HEK293 (cell line): ENCODE measurements at regions not wholly inside any gene's neighbourhood (a gene's known extent, or its start where the extent isn't known, plus 50 kb on each side); places are given as distances from the start of the nearest gene placed in this dataset.
A peak's percentile ranks its signal among the peaks of the same experiment; 100 is the strongest.

Experiments
- CTCF ChIA-PET: fragments of 350-600 bp; formaldehyde crosslinking; extraction: SDS; loops from one replicate; lab custom pipeline; 2021; ENCODE audit warnings: antibody characterized with exemption; lab: Yijun Ruan, JAX
- POLR2A ChIA-PET: fragments of 300-600 bp; formaldehyde crosslinking; extraction: SDS; loops from one replicate; lab custom pipeline; 2020; ENCODE audit warnings: antibody characterized with exemption, inconsistent platforms; lab: Yijun Ruan, JAX
- H3K27ac ChIP-seq: fragments of 200-500 bp; sonication (Bioruptor generic); 2 replicates; pipeline ENCODE4 v1.5.1; 2014; ENCODE audit warnings: low read depth, low read length, control low read depth, inconsistent platforms; ENCODE audit errors: extremely low read depth
- H3K36me3 ChIP-seq, 2 experiments: fragments of 200-500 bp in 1 of 2; sonication (Bioruptor generic) in 1 of 2; 1 replicate in 1 of 2; 2 replicates in 1 of 2; pipeline ENCODE4 v1.5.1; 2014 to 2017; ENCODE audit warnings: inconsistent platforms in 2 of 2, low read length in 2 of 2; ENCODE audit not compliant: control insufficient read depth in 2 of 2, insufficient read depth in 1 of 2
- H3K4me1 ChIP-seq: fragments of 200-500 bp; sonication (Bioruptor generic); 2 replicates; pipeline ENCODE4 v1.5.1; 2014; ENCODE audit warnings: mild to moderate bottlenecking, low read length, inconsistent platforms; ENCODE audit not compliant: control insufficient read depth, insufficient read depth
- H3K4me3 ChIP-seq: 2 replicates; pipeline ENCODE4 v1.5.1; 2011; ENCODE audit warnings: low read depth, mild to moderate bottlenecking, control low read depth, low read length, moderate library complexity
- H3K9me3 ChIP-seq: fragments of 200-500 bp; sonication (Bioruptor generic); 2 replicates; pipeline ENCODE4 v1.5.1; 2014; ENCODE audit warnings: low read depth, low read length, inconsistent platforms; ENCODE audit not compliant: control insufficient read depth, insufficient read depth
- BCL11A ChIP-seq: fragments of 450-650 bp; formaldehyde crosslinking; IDR thresholded peaks from 2 replicates; pipeline ENCODE4 v1.5.1; 2016; ENCODE audit warnings: low read depth, missing biosample characterization, missing genetic modification characterization
- CTCF ChIP-seq: fragments of 450-650 bp; formaldehyde crosslinking; IDR thresholded peaks from 2 replicates; pipeline ENCODE4 v1.5.1; 2016; ENCODE audit warnings: missing biosample characterization, missing genetic modification characterization
- EGR2 ChIP-seq: fragments of 450-650 bp; formaldehyde crosslinking; IDR thresholded peaks from 2 replicates; pipeline ENCODE4 v1.5.1; 2016; ENCODE audit warnings: low read depth, missing biosample characterization, missing genetic modification characterization
- KLF16 ChIP-seq: fragments of 450-650 bp; formaldehyde crosslinking; IDR thresholded peaks from 2 replicates; pipeline ENCODE4 v1.5.1; 2017; ENCODE audit warnings: missing biosample characterization, missing genetic modification characterization
- PBX3 ChIP-seq: sonication (generic); formaldehyde crosslinking; IDR thresholded peaks from 2 replicates; pipeline ENCODE4 v1.8.1; 2022; ENCODE audit warnings: mild to moderate bottlenecking, moderate library complexity, missing genetic modification reagents
- PRDM10 ChIP-seq: fragments of 450-650 bp; formaldehyde crosslinking; IDR thresholded peaks from 2 replicates; pipeline ENCODE4 v1.5.1; 2016; ENCODE audit warnings: missing biosample characterization, missing genetic modification characterization
- SP7 ChIP-seq: fragments of 450-650 bp; formaldehyde crosslinking; IDR thresholded peaks from 2 replicates; pipeline ENCODE4 v1.5.1; 2016; ENCODE audit warnings: missing biosample characterization, missing genetic modification characterization
- ZBTB1 ChIP-seq: fragments of 450-650 bp; formaldehyde crosslinking; IDR thresholded peaks from 2 replicates; pipeline ENCODE4 v1.5.1; 2016; ENCODE audit warnings: missing biosample characterization, missing genetic modification characterization
- ZBTB20 ChIP-seq: fragments of 450-650 bp; formaldehyde crosslinking; IDR thresholded peaks from 2 replicates; pipeline ENCODE4 v1.5.1; 2016; ENCODE audit warnings: missing biosample characterization, missing genetic modification characterization
- ZBTB48 ChIP-seq: fragments of 450-650 bp; formaldehyde crosslinking; IDR thresholded peaks from 2 replicates; pipeline ENCODE4 v1.5.1; 2016; ENCODE audit warnings: missing biosample characterization, missing genetic modification characterization
- ZFP37 ChIP-seq: fragments of 450-650 bp; formaldehyde crosslinking; IDR thresholded peaks from 2 replicates; pipeline ENCODE4 v1.5.1; 2016; ENCODE audit warnings: missing biosample characterization, missing genetic modification characterization
- ZFP69B ChIP-seq: fragments of 450-650 bp; formaldehyde crosslinking; IDR thresholded peaks from 2 replicates; pipeline ENCODE4 v1.5.1; 2016; ENCODE audit warnings: missing biosample characterization, missing genetic modification characterization
- ZNF302 ChIP-seq: fragments of 450-650 bp; formaldehyde crosslinking; IDR thresholded peaks from 2 replicates; pipeline ENCODE4 v1.5.1; 2016; ENCODE audit warnings: missing biosample characterization, missing genetic modification characterization, low read depth
- ZNF404 ChIP-seq: fragments of 450-650 bp; formaldehyde crosslinking; IDR thresholded peaks from 2 replicates; pipeline ENCODE4 v1.5.1; 2017; ENCODE audit warnings: missing biosample characterization, missing genetic modification characterization
- ZNF433 ChIP-seq: fragments of 450-650 bp; formaldehyde crosslinking; IDR thresholded peaks from 2 replicates; pipeline ENCODE4 v1.5.1; 2016; ENCODE audit warnings: missing biosample characterization, missing genetic modification characterization, low read depth
- ZNF514 ChIP-seq: fragments of 450-650 bp; formaldehyde crosslinking; IDR thresholded peaks from 2 replicates; pipeline ENCODE4 v1.5.1; 2016; ENCODE audit warnings: missing biosample characterization, missing genetic modification characterization
- ZNF530 ChIP-seq: fragments of 450-650 bp; formaldehyde crosslinking; IDR thresholded peaks from 2 replicates; pipeline ENCODE4 v1.5.1; 2016; ENCODE audit warnings: low read depth, missing biosample characterization, missing genetic modification characterization
- ZNF585B ChIP-seq: fragments of 450-650 bp; formaldehyde crosslinking; IDR thresholded peaks from 2 replicates; pipeline ENCODE4 v1.5.1; 2016; ENCODE audit warnings: missing biosample characterization, missing genetic modification characterization
- ZNF600 ChIP-seq: fragments of 450-650 bp; formaldehyde crosslinking; IDR thresholded peaks from 2 replicates; pipeline ENCODE4 v1.5.1; 2016; ENCODE audit warnings: missing biosample characterization, missing genetic modification characterization
- ZNF629 ChIP-seq: fragments of 450-650 bp; formaldehyde crosslinking; IDR thresholded peaks from 2 replicates; pipeline ENCODE4 v1.5.1; 2017; ENCODE audit warnings: missing biosample characterization, missing genetic modification characterization
- ZNF658 ChIP-seq: fragments of 450-650 bp; formaldehyde crosslinking; IDR thresholded peaks from 2 replicates; pipeline ENCODE4; 2016; ENCODE audit warnings: missing biosample characterization, missing genetic modification characterization
- ZNF76 ChIP-seq: fragments of 450-650 bp; formaldehyde crosslinking; IDR thresholded peaks from 2 replicates; pipeline ENCODE4; 2016; ENCODE audit warnings: low read depth, missing biosample characterization, missing genetic modification characterization, borderline replicate concordance
- ZSCAN18 ChIP-seq: fragments of 450-650 bp; formaldehyde crosslinking; IDR thresholded peaks from 2 replicates; pipeline ENCODE4 v1.5.1; 2016; ENCODE audit warnings: missing biosample characterization, missing genetic modification characterization
- ZSCAN30 ChIP-seq: fragments of 450-650 bp; IDR thresholded peaks from 2 replicates; pipeline ENCODE4 v1.5.1; 2018; ENCODE audit warnings: missing biosample characterization, mild to moderate bottlenecking, missing genetic modification characterization, moderate library complexity

- TF ChIP-seq ZNF433 (tag by site-specific recombination), result no peak
- no peak for TF ChIP-seq BCL11A (tag by site-specific recombination)
- no peak for TF ChIP-seq ZNF76 (tag by site-specific recombination)
- no peak for TF ChIP-seq ZNF404 (tag by site-specific recombination)
- TF ChIP-seq CTCF (tag by site-specific recombination), result peak; percentile 79
These were observed 168.7 kb upstream of the PRSS16 start (continued) for GRCh38 chr6:27078734-27079357.

- CTCF ChIA-PET, result interaction anchor here (0.8 to 1.1 kb wide), 3 partner anchors 49 to 508 kb away, joined by 3 to 4 read pairs (median 4); no protein-coding TSS in a partner anchor
- Histone ChIP-seq H3K4me3 (no peak overlapping the region), H3K36me3 (no peaks in the 10 kb centered on the region), H3K27ac (no peak overlapping the region), H3K9me3 (no peaks in the 10 kb centered on the region; the same call in 1 of the 2 replicates), H3K4me1 (no peaks in the 10 kb centered on the region)
- TF ChIP-seq PBX3 (CRISPR knock-in tag) (no peak), ZNF514 (tag by site-specific recombination) (no peak), ZNF302 (tag by site-specific recombination) (no peak), EGR2 (tag by site-specific recombination) (no peak), ZFP69B (no peak), KLF16 (no peak), PRDM10 (tag by site-specific recombination) (no peak), ZSCAN18 (no peak), ZNF585B (no peak), ZBTB1 (tag by site-specific recombination) (no peak), SP7 (no peak), ZBTB20 (tag by site-specific recombination) (no peak), ZBTB48 (tag by site-specific recombination) (no peak), ZNF600 (tag by site-specific recombination) (no peak), ZFP37 (no peak), ZNF629 (tag by site-specific recombination) (no peak), ZNF530 (tag by site-specific recombination) (no peak), ZNF658 (no peak), ZSCAN30 (no peak)
- POLR2A ChIA-PET, result interaction anchor here (0.7 kb wide), 1 partner anchor 66 kb away, joined by 3 read pairs; a partner anchor contains a TSS
These were observed 166.3 kb upstream of the PRSS16 start for GRCh38 chr6:27081188-27081587.
